ENCODE measurements at regions not wholly inside any gene's neighbourhood (a gene's known extent, or its start where the extent isn't known, plus 50 kb on each side); places are given as distances from the start of the nearest gene placed in this dataset.

- no peak for DNase-seq
- Histone ChIP-seq H3K27ac (no peak overlapping the region), H3K9me3 (no peaks in the 10 kb centered on the region), H3K36me3 (no peaks in the 10 kb centered on the region), H3K27me3 (no peaks in the 10 kb centered on the region), H3K4me3 (no peak overlapping the region), H3K4me1 (no peaks in the 10 kb centered on the region)
- TF ChIP-seq, protein P1, sequence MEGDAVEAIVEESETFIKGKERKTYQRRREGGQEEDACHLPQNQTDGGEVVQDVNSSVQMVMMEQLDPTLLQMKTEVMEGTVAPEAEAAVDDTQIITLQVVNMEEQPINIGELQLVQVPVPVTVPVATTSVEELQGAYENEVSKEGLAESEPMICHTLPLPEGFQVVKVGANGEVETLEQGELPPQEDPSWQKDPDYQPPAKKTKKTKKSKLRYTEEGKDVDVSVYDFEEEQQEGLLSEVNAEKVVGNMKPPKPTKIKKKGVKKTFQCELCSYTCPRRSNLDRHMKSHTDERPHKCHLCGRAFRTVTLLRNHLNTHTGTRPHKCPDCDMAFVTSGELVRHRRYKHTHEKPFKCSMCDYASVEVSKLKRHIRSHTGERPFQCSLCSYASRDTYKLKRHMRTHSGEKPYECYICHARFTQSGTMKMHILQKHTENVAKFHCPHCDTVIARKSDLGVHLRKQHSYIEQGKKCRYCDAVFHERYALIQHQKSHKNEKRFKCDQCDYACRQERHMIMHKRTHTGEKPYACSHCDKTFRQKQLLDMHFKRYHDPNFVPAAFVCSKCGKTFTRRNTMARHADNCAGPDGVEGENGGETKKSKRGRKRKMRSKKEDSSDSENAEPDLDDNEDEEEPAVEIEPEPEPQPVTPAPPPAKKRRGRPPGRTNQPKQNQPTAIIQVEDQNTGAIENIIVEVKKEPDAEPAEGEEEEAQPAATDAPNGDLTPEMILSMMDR (IDR thresholded peaks at IDR 0.05): no peak
- no peak for TF ChIP-seq POLR2A (IDR thresholded peaks at IDR 0.05)
- intact Hi-C loops (cut with DNase I; ENCODE audit: low total_unique reads): no loop called here
Measured at GRCh38 chr18:29459972-29460371, 1283.0 kb upstream of the CDH2 start.

- no peaks in the 10 kb centered on the region for H3K4me1 ChIP-seq
- no peak for TF ChIP-seq POLR2A (IDR thresholded peaks at IDR 0.05)
- TF ChIP-seq, protein P1 (IDR thresholded peaks at IDR 0.05): no peak
- DNase-seq: no peak
Measured at GRCh38 chr18:29457316-29457889, 1280.5 kb upstream of the CDH2 start.

DNA sequence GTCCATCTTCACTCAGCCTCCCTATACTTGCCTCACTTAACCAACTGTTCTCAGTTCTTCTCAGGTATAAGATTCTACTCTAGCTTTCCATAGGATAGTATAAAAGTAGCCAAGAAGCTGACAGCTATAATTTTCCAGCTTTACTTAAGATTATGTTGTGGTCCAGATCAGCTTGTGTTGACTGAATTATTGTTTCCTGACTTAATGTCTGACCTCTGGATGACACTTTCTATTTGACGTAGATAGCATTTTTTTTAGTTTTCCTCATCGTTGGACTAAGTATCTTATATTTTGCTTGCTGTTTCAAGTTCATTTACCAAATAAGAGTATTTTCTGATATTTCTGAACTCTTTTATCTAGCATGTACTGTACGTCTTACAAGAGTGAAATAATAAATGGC lies 1272.5 kb upstream of the CDH2 start:
- intact Hi-C loops (cut with DNase I; ENCODE audit: low total_unique reads): no loop called here

More at GRCh38 chr18:29457316-29457889, 1280.5 kb upstream of the CDH2 start:
- Histone ChIP-seq H3K27me3 (no peaks in the 10 kb centered on the region), H3K9me3 (no peaks in the 10 kb centered on the region), H3K4me3 (no peak overlapping the region), H3K36me3 (no peaks in the 10 kb centered on the region), H3K27ac (no peak overlapping the region)
- intact Hi-C loops (cut with DNase I; ENCODE audit: low total_unique reads): no loop called here

GRCh38 chr18:29439398-29439797 lies 1262.5 kb upstream of the CDH2 start:
- intact Hi-C loops (cut with DNase I; ENCODE audit: low total_unique reads): no loop called here
- Histone ChIP-seq H3K27me3 (no peaks in the 10 kb centered on the region), H3K36me3 (no peaks in the 10 kb centered on the region), H3K4me1 (no peaks in the 10 kb centered on the region), H3K4me3 (no peak overlapping the region), H3K27ac (no peak overlapping the region), H3K9me3 (no peaks in the 10 kb centered on the region)
- TF ChIP-seq, protein P1 (IDR thresholded peaks at IDR 0.05): no peak
- no peak for TF ChIP-seq POLR2A (IDR thresholded peaks at IDR 0.05)
- DNase-seq: no peak

More for the DNA sequence above, 1272.5 kb upstream of the CDH2 start:
- TF ChIP-seq POLR2A (IDR thresholded peaks at IDR 0.05): no peak
- TF ChIP-seq, protein P1 (IDR thresholded peaks at IDR 0.05): no peak
- Histone ChIP-seq H3K4me3 (no peak overlapping the region), H3K36me3 (no peaks in the 10 kb centered on the region), H3K4me1 (no peaks in the 10 kb centered on the region), H3K9me3 (no peaks in the 10 kb centered on the region), H3K27ac (no peak overlapping the region), H3K27me3 (no peaks in the 10 kb centered on the region)
- no peak for DNase-seq

GRCh38 chr18:29436459-29436858 lies 1259.5 kb upstream of the CDH2 start:
- no peak for DNase-seq
- intact Hi-C loops (cut with DNase I; ENCODE audit: low total_unique reads): no loop called here
- Histone ChIP-seq H3K4me3 (no peak overlapping the region), H3K36me3 (no peaks in the 10 kb centered on the region), H3K27me3 (no peaks in the 10 kb centered on the region), H3K9me3 (no peaks in the 10 kb centered on the region), H3K4me1 (no peaks in the 10 kb centered on the region), H3K27ac (no peak overlapping the region)
- TF ChIP-seq POLR2A (IDR thresholded peaks at IDR 0.05): no peak
- TF ChIP-seq, protein P1 (IDR thresholded peaks at IDR 0.05): no peak

All from uterus (tissue), 3 donors.